Activated naive CD4-positive, alpha-beta T cell treated with anti-CD3 and anti-CD28 coated beads, Interleukin-2, amount 50 U/mL, for 72 hours (primary cell): ENCODE measurements at regions not wholly inside any gene's neighbourhood (a gene's known extent, or its start where the extent isn't known, plus 50 kb on each side); places are given as distances from the start of the nearest gene placed in this dataset.
"Not testable (repeated sequence)": the region's sequence is repeated elsewhere in the genome, so short reads cannot be mapped to it uniquely, and the experiment has no call there.

Experiments
- ATAC-seq, 2 donors: fragments of 150-1000 bp; cut with Tn5 transposase; 2 replicates each; pipeline ENCODE4 v1.10.0; 2021; ENCODE audit warnings: mild to moderate bottlenecking in 2 of 2, moderate library complexity in 2 of 2
- DNase-seq, 2 donors: peaks; one replicate each; pipeline ENCODE4 v3.0.0; 2021 to 2022; ENCODE audit warnings: low spot score in 2 of 2
- H3K27ac Mint-ChIP-seq, 2 donors: one replicate each; pipeline ENCODE4 v1.8.0; 2022; ENCODE audit warnings: mild to moderate bottlenecking in 2 of 2, mixed read lengths in 2 of 2
- H3K36me3 Mint-ChIP-seq, 2 donors: one replicate each; pipeline ENCODE4 v1.8.0; 2022; ENCODE audit warnings: mixed read lengths in 2 of 2
- H3K9me3 Mint-ChIP-seq, 2 donors: one replicate each; pipeline ENCODE4 v1.8.0; 2022; ENCODE audit warnings: mixed read lengths in 2 of 2

DNA sequence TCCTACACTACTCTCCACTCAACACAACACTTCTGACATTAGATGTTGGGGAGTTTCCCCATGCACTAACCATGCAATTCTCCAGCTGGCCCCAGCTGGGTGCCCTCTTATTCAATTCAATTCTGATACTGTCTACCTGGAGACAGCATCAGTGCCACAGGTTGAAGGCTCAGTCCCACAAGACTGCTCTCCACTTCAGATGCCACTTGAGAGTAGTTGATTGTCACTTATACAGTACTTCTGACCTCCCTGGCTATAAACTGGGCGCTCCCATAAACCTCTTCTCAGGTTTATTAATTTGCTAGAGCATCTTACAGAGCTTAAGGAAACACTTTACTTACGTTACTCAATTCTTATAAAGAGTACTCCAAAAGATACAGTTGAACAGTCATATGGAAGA is 442.3 kb downstream of the LRRIQ3 start:
- ATAC-seq (no peak), DNase-seq (no peak)
- Mint-ChIP-seq H3K27ac (no peak overlapping the region), H3K36me3 (no peaks in the 10 kb centered on the region), H3K9me3 (peaks cover 8 to 12% of the 10 kb centered on the region in 2 donors)

- no peaks in the 10 kb centered on the region for H3K36me3 Mint-ChIP-seq
- no peak for ATAC-seq
- no peak for DNase-seq
- H3K9me3 Mint-ChIP-seq = peaks cover 15 to 26% of the 10 kb centered on the region in 2 donors
- no peak overlapping the region for H3K27ac Mint-ChIP-seq
These were observed 448.0 kb downstream of the LRRIQ3 start for GRCh38 chr1:73749996-73750395.

GRCh38 chr1:73744985-73745384 is 453.0 kb downstream of the LRRIQ3 start:
- ATAC-seq (no peak), DNase-seq (no peak)
- peaks cover 19 to 24% of the 10 kb centered on the region in 2 donors for H3K9me3 Mint-ChIP-seq
- peaks cover 0 to 5% of the 10 kb centered on the region in 2 donors for H3K36me3 Mint-ChIP-seq
- H3K27ac Mint-ChIP-seq = no peak overlapping the region

DNA sequence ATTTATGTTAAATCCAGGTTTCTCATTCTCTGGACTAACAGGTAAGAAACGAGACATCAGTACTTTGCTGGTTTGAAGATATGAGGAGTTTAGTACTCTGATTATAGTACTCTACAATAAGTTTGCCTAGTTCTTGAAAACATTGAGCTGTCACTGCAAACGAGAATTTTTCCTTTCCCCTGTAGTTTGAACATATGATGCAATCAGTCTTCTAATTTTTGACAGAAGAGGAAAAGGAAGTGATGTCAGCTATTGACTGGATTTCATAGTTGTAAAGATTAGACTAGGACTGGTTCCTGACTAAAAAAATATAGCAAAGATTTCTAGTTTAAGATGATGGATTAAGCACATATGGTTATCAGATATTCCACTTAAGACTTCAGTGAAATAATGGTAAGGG is 461.9 kb downstream of the LRRIQ3 start:
- Mint-ChIP-seq H3K9me3 (peaks cover 9 to 22% of the 10 kb centered on the region in 2 donors), H3K36me3 (no peaks in the 10 kb centered on the region), H3K27ac (no peak overlapping the region)
- DNase-seq (no peak), ATAC-seq (no peak)

GRCh38 chr1:73727036-73727435 is 470.9 kb downstream of the LRRIQ3 start:
- H3K9me3 Mint-ChIP-seq = peaks cover 0 to 4% of the 10 kb centered on the region in 2 donors
- no peak overlapping the region for H3K27ac Mint-ChIP-seq
- no peak for DNase-seq
- no peak for ATAC-seq
- H3K36me3 Mint-ChIP-seq = no peaks in the 10 kb centered on the region

- no peak for DNase-seq
- no peak overlapping the region for H3K27ac Mint-ChIP-seq
- ATAC-seq = no peak
- H3K36me3 Mint-ChIP-seq = no peaks in the 10 kb centered on the region
- H3K9me3 Mint-ChIP-seq = peaks cover 2 to 4% of the 10 kb centered on the region in 2 donors
These were observed 475.9 kb downstream of the LRRIQ3 start for GRCh38 chr1:73722055-73722454.

DNA sequence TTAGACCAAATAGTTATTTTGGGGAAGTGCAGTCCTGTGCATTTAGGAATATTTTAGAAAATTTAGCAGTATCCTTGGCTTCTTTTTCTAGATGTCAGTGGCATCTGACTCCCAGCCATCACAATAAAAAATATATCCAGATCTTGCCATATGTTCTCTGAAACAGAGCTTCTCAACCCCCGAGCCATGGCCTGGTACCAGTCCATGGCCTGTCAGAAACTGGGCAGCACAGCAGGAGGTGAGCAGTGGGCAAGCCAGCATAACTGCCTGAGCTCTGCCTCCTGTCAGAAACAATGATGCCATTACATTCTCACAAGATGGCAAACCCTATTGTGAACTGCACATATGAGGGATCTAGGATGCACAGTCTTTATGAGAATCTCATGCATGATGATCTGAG is 480.0 kb downstream of the LRRIQ3 start:
- no peak overlapping the region for H3K27ac Mint-ChIP-seq
- ATAC-seq = no peak
- H3K36me3 Mint-ChIP-seq = no peaks in the 10 kb centered on the region
- no peak for DNase-seq
- peaks cover 8 to 11% of the 10 kb centered on the region in 2 donors for H3K9me3 Mint-ChIP-seq

- ATAC-seq (no peak), DNase-seq (no peak)
- Mint-ChIP-seq H3K27ac (no peak overlapping the region), H3K9me3 (peaks cover 7 to 24% of the 10 kb centered on the region in 2 donors), H3K36me3 (no peaks in the 10 kb centered on the region)
These were observed 486.9 kb downstream of the LRRIQ3 start for GRCh38 chr1:73711089-73711488.

- ATAC-seq (no peak), DNase-seq (no peak)
- H3K9me3 Mint-ChIP-seq = no peaks in the 10 kb centered on the region
- no peaks in the 10 kb centered on the region for H3K36me3 Mint-ChIP-seq
- H3K27ac Mint-ChIP-seq = no peak overlapping the region
These were observed 496.1 kb downstream of the LRRIQ3 start for GRCh38 chr1:73701826-73702225.

DNA sequence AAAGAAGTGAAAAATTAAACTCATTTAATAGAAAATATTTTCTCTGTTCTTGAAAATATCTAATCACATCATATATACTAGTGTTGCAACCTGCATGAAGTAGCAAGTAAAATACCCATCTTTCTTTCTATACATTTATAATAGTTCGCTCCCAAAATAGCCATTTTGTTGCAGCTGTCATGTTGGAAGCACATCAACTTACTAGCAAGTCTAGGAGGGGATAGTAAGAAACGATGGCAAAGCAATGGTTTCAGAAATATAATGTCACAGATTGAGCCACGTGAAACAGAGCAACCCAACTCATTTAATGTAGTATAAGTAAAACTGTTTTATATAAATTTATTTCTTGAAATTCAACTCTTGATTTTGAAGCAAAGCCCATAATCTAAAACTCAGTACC is 521.8 kb downstream of the LRRIQ3 start:
- Mint-ChIP-seq H3K36me3 (no peaks in the 10 kb centered on the region), H3K9me3 (peaks cover 0 to 4% of the 10 kb centered on the region in 2 donors), H3K27ac (no peak overlapping the region)
- DNase-seq (no peak), ATAC-seq (no peak)

GRCh38 chr1:73674945-73675561 is 522.9 kb downstream of the LRRIQ3 start:
- H3K27ac Mint-ChIP-seq = no peak overlapping the region

GRCh38 chr1:73673971-73674370 is 524.0 kb downstream of the LRRIQ3 start:
- Mint-ChIP-seq H3K27ac (no peak overlapping the region), H3K9me3 (peaks cover 0 to 2% of the 10 kb centered on the region in 2 donors), H3K36me3 (no peaks in the 10 kb centered on the region)
- ATAC-seq (no peak), DNase-seq (no peak)

More at GRCh38 chr1:73674945-73675561, 522.9 kb downstream of the LRRIQ3 start:
- ATAC-seq = no peak
- Mint-ChIP-seq H3K36me3 (no peaks in the 10 kb centered on the region), H3K9me3 (peaks cover 0 to 4% of the 10 kb centered on the region in 2 donors)
- no peak for DNase-seq

- Mint-ChIP-seq H3K27ac (no peak overlapping the region), H3K9me3 (peaks cover 0 to 4% of the 10 kb centered on the region in 2 donors), H3K36me3 (no peaks in the 10 kb centered on the region)
- ATAC-seq (no peak), DNase-seq (no peak)
These were observed 526.4 kb downstream of the LRRIQ3 start for GRCh38 chr1:73671530-73671929.

DNA sequence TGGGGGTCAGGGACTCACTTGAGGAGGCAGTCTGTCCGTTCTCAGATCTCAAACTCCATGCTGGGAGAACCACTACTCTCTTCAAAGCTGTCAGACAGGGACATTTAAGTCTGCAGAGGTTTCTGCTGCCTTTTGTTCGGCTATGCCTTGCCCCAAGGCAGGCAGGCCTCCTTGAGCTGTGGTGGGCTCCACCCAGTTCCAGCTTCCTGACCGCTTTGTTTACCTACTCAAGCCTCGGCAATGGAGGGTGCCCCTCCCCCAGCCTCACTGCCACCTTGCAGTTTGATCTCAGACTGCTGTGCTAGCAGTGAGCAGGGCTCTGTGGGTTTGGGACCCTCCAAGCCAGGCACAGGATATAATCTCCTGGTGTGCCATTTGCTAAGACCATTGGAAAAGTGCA is 530.0 kb downstream of the LRRIQ3 start:
- not testable (repeated sequence) for H3K36me3 Mint-ChIP-seq, H3K27ac Mint-ChIP-seq, DNase-seq, ATAC-seq, H3K9me3 Mint-ChIP-seq

DNA sequence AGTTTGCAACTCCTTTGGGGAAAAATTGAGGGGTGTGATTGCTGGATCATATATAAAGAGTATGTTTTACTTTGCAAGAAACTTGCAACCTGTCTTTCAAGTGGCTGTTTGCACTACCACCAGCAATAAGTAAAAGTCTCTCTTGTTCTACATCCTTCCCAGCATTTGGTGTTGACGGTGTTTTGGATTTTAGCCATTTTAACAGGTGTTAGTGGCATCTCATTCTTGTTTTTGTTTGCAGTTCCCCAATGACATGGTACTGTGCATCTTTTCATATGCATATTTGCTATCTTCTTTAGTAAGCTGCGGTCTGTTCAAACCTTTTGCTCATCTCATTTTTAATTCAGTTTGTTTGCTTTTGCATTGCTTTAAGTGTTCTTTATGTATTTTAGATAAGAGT is 535.5 kb downstream of the LRRIQ3 start:
- ATAC-seq = no peak

GRCh38 chr1:73659136-73659535 is 538.8 kb downstream of the LRRIQ3 start:
- no peak for DNase-seq
- Mint-ChIP-seq H3K9me3 (peaks cover 5 to 17% of the 10 kb centered on the region in 2 donors), H3K27ac (no peak overlapping the region), H3K36me3 (no peaks in the 10 kb centered on the region)
- ATAC-seq = no peak

More for the DNA sequence above, 535.5 kb downstream of the LRRIQ3 start:
- no peak for DNase-seq
- Mint-ChIP-seq H3K36me3 (no peaks in the 10 kb centered on the region), H3K27ac (no peak overlapping the region), H3K9me3 (peaks cover 5 to 20% of the 10 kb centered on the region in 2 donors)

DNA sequence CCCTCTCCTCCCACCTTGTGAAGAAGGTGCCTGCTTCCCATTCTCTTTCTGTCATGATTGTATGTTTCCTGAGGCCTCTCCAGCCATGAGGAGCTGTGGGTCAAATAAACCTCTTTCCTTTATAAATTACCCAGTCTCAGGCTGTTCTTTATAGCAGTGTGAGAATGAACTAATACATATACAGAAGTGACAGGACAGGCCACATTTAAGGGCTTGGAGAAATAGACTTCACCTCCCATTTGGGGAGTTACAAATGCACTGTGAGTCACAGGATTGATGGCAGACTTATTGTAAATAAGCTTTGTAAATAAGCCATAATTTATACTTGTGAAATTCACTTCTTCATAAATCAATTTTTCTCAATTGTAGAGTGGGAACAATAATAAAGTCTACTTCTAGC is 543.3 kb downstream of the LRRIQ3 start:
- DNase-seq (no peak), ATAC-seq (no peak)
- no peak overlapping the region for H3K27ac Mint-ChIP-seq

GRCh38 chr1:73644198-73644597 is 553.8 kb downstream of the LRRIQ3 start:
- no peak for ATAC-seq
- DNase-seq = no peak
- no peak overlapping the region for H3K27ac Mint-ChIP-seq
- H3K36me3 Mint-ChIP-seq = no peaks in the 10 kb centered on the region
- peaks cover 0 to 2% of the 10 kb centered on the region in 2 donors for H3K9me3 Mint-ChIP-seq

More for the DNA sequence above, 543.3 kb downstream of the LRRIQ3 start:
- Mint-ChIP-seq H3K9me3 (peaks cover 0 to 3% of the 10 kb centered on the region in 2 donors), H3K36me3 (no peaks in the 10 kb centered on the region)
